ENCODE measurements at regions not wholly inside any gene's neighbourhood (a gene's known extent, or its start where the extent isn't known, plus 50 kb on each side); places are given as distances from the start of the nearest gene placed in this dataset.

DNA sequence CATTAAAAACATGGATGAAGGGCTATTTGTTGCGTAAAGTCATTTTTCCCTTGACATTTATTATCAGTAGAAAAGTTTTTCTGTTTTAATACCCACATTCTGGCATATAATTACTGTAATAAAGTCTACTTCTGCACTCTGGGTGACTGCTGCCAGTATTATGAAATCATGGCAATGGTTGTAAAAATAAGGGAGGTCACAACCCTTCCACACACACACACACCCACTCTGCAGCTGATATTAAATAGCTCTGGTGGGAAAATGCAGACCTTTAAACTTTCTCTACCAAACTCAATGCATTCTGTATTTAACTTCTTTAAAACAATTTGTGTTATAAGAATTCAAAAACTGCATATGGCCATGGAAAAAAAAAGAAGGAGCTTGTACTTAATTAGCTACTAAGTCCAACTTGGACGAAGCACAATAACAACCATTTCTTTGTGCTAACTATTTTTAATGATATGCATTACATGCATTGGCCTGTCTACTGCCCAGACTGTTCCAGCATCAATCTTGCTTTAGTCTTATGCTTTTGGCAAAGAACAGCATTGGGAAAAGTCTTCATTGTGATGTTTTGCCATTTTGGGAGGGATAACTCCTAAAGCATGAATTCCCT is 137.6 kb upstream of the MAP3K1 start:
- peaks cover 7% of the 10 kb centered on the region for H3K4me1 ChIP-seq (ENCODE audit: insufficient read depth, low read length, poor library complexity, severe bottlenecking)
- H4K20me1 ChIP-seq (ENCODE audit: insufficient read depth, low read length, poor library complexity, severe bottlenecking): no peaks in the 10 kb centered on the region
- H3K9me3 ChIP-seq (ENCODE audit: insufficient read depth, low read depth, low read length): no peaks in the 10 kb centered on the region
- no peaks in the 10 kb centered on the region for H3F3A ChIP-seq (ENCODE audit: low read depth)
- TF ChIP-seq EZH2phosphoT487 (IDR thresholded peaks at IDR 0.05; ENCODE audit: borderline replicate concordance): no peak
- TF ChIP-seq, protein P1, sequence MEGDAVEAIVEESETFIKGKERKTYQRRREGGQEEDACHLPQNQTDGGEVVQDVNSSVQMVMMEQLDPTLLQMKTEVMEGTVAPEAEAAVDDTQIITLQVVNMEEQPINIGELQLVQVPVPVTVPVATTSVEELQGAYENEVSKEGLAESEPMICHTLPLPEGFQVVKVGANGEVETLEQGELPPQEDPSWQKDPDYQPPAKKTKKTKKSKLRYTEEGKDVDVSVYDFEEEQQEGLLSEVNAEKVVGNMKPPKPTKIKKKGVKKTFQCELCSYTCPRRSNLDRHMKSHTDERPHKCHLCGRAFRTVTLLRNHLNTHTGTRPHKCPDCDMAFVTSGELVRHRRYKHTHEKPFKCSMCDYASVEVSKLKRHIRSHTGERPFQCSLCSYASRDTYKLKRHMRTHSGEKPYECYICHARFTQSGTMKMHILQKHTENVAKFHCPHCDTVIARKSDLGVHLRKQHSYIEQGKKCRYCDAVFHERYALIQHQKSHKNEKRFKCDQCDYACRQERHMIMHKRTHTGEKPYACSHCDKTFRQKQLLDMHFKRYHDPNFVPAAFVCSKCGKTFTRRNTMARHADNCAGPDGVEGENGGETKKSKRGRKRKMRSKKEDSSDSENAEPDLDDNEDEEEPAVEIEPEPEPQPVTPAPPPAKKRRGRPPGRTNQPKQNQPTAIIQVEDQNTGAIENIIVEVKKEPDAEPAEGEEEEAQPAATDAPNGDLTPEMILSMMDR (conservative IDR thresholded peaks at IDR 0.05; ENCODE audit: low read length): no peak
- no peak overlapping the region for H3K9ac ChIP-seq (ENCODE audit: low read depth, low read length, poor library complexity, severe bottlenecking)
- no peak overlapping the region for H3K4me2 ChIP-seq (ENCODE audit: low read depth, low read length, poor library complexity, severe bottlenecking)
- H3K9me2 ChIP-seq (replicated peaks; ENCODE audit: low read depth, low read length): no peaks in the 10 kb centered on the region
- no peaks in the 10 kb centered on the region for H3K79me2 ChIP-seq (ENCODE audit: insufficient read depth, low read length)
- no peak overlapping the region for H3K4me3 ChIP-seq (ENCODE audit: low read length, poor library complexity, severe bottlenecking)
- H2AFZ ChIP-seq (ENCODE audit: low read length): no peak overlapping the region
- no peaks in the 10 kb centered on the region for H3K36me3 ChIP-seq (ENCODE audit: insufficient read depth, low read length)
- no peaks in the 10 kb centered on the region for H3K27me3 ChIP-seq (ENCODE audit: insufficient read depth, low read length, poor library complexity, severe bottlenecking)

DNA sequence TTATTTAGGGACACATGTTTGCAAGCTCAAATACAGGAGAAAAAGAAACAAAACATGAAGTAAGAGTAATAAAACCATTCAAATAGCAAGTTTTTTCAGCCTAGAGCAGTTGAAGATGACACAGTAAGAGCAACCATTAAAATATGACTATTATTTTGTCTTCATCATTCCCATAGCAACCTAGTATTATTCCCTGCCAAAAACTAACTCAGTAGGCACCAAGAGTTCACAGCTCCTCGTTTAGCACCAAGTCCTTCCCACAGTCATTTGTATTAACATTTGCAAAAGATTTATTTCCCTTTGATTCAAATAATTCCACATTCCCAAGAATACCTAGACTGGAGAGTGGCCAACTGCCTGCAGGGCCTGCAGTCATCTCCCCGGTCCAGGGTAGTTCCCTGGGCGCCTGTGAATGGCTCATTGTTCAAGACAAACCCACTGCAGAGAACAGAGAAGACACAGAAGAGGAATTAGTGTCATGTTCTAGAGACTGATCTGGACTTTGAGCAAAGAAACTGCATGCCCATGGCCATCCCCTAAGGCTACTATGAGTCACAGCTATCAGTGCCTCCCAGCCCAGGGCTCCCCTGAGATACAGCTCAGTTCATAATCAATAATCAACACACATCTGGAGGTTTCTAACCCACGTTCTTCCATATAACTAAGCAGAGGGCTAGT is 139.1 kb upstream of the MAP3K1 start:
- H3K9me3 ChIP-seq (ENCODE audit: insufficient read depth, low read depth, low read length): no peaks in the 10 kb centered on the region
- no peaks in the 10 kb centered on the region for H3F3A ChIP-seq (ENCODE audit: low read depth)
- no peak overlapping the region for H3K4me2 ChIP-seq (ENCODE audit: low read depth, low read length, poor library complexity, severe bottlenecking)
- no peaks in the 10 kb centered on the region for H4K20me1 ChIP-seq (ENCODE audit: insufficient read depth, low read length, poor library complexity, severe bottlenecking)
- H3K9me2 ChIP-seq (replicated peaks; ENCODE audit: low read depth, low read length): no peaks in the 10 kb centered on the region
- H3K9ac ChIP-seq (ENCODE audit: low read depth, low read length, poor library complexity, severe bottlenecking): no peak overlapping the region
- no peaks in the 10 kb centered on the region for H3K36me3 ChIP-seq (ENCODE audit: insufficient read depth, low read length)
- no peaks in the 10 kb centered on the region for H3K79me2 ChIP-seq (ENCODE audit: insufficient read depth, low read length)
- H2AFZ ChIP-seq (ENCODE audit: low read length): no peak overlapping the region
- H3K27me3 ChIP-seq (ENCODE audit: insufficient read depth, low read length, poor library complexity, severe bottlenecking): no peaks in the 10 kb centered on the region
- no peak for TF ChIP-seq EZH2phosphoT487 (IDR thresholded peaks at IDR 0.05; ENCODE audit: borderline replicate concordance)
- TF ChIP-seq, protein P1 (conservative IDR thresholded peaks at IDR 0.05; ENCODE audit: low read length): no peak
- H3K4me1 ChIP-seq (ENCODE audit: insufficient read depth, low read length, poor library complexity, severe bottlenecking): peaks cover 8% of the 10 kb centered on the region
- no peak overlapping the region for H3K4me3 ChIP-seq (ENCODE audit: low read length, poor library complexity, severe bottlenecking)

GRCh38 chr5:56674441-56674840 is 140.9 kb upstream of the MAP3K1 start:
- H4K20me1 ChIP-seq (ENCODE audit: insufficient read depth, low read length, poor library complexity, severe bottlenecking): no peaks in the 10 kb centered on the region
- H3K9me2 ChIP-seq (replicated peaks; ENCODE audit: low read depth, low read length): no peaks in the 10 kb centered on the region
- H3F3A ChIP-seq (ENCODE audit: low read depth): no peaks in the 10 kb centered on the region
- no peaks in the 10 kb centered on the region for H3K27me3 ChIP-seq (ENCODE audit: insufficient read depth, low read length, poor library complexity, severe bottlenecking)
- no peaks in the 10 kb centered on the region for H3K36me3 ChIP-seq (ENCODE audit: insufficient read depth, low read length)
- no peak overlapping the region for H3K4me2 ChIP-seq (ENCODE audit: low read depth, low read length, poor library complexity, severe bottlenecking)
- no peak for TF ChIP-seq EZH2phosphoT487 (IDR thresholded peaks at IDR 0.05; ENCODE audit: borderline replicate concordance)
- TF ChIP-seq, protein P1 (conservative IDR thresholded peaks at IDR 0.05; ENCODE audit: low read length): no peak
- H3K9ac ChIP-seq (ENCODE audit: low read depth, low read length, poor library complexity, severe bottlenecking): no peak overlapping the region
- no peaks in the 10 kb centered on the region for H3K9me3 ChIP-seq (ENCODE audit: insufficient read depth, low read depth, low read length)
- no peak overlapping the region for H2AFZ ChIP-seq (ENCODE audit: low read length)
- H3K4me3 ChIP-seq (ENCODE audit: low read length, poor library complexity, severe bottlenecking): no peak overlapping the region
- no peaks in the 10 kb centered on the region for H3K79me2 ChIP-seq (ENCODE audit: insufficient read depth, low read length)
- H3K4me1 ChIP-seq (ENCODE audit: insufficient read depth, low read length, poor library complexity, severe bottlenecking): peaks cover 15% of the 10 kb centered on the region

All from Loucy (cell line).